Chondrocyte (in vitro differentiated cells): ENCODE measurements at regions not wholly inside any gene's neighbourhood (a gene's known extent, or its start where the extent isn't known, plus 50 kb on each side); places are given as distances from the start of the nearest gene placed in this dataset.

Experiments used
- DNase-seq: peaks from one replicate; pipeline ENCODE4 v3.0.0; 2021; ENCODE audit warnings: mixed read lengths, low spot score
- H3K27ac Mint-ChIP-seq: one replicate; pipeline ENCODE4 v1.8.0; 2021; ENCODE audit warnings: mild to moderate bottlenecking, moderate library complexity, mixed read lengths; ENCODE audit not compliant: unreplicated experiment
- H3K27me3 Mint-ChIP-seq: 2 replicates; pipeline ENCODE4 v1.8.0; 2021; ENCODE audit warnings: low read depth, mixed read lengths
- H3K36me3 Mint-ChIP-seq: 2 replicates; pipeline ENCODE4 v1.8.0; 2021; ENCODE audit warnings: low read depth, mixed read lengths
- H3K4me1 Mint-ChIP-seq: 2 replicates; pipeline ENCODE4 v1.8.0; 2021; ENCODE audit warnings: low read depth, mild to moderate bottlenecking, mixed read lengths
- H3K4me3 Mint-ChIP-seq: one replicate; pipeline ENCODE4 v1.8.0; 2021; ENCODE audit warnings: mild to moderate bottlenecking, moderate library complexity, mixed read lengths; ENCODE audit not compliant: unreplicated experiment
- H3K9me3 Mint-ChIP-seq: 2 replicates; pipeline ENCODE4 v1.8.0; 2021; ENCODE audit warnings: low read depth, mixed read lengths
- TF ChIP-seq, protein P1 (sequence below): fragments of 200-600 bp; sonication (generic); IDR thresholded peaks from 2 replicates; pipeline ENCODE4 v1.5.0; 2021; ENCODE audit warnings: antibody characterized with exemption, mild to moderate bottlenecking, moderate library complexity

DNA sequence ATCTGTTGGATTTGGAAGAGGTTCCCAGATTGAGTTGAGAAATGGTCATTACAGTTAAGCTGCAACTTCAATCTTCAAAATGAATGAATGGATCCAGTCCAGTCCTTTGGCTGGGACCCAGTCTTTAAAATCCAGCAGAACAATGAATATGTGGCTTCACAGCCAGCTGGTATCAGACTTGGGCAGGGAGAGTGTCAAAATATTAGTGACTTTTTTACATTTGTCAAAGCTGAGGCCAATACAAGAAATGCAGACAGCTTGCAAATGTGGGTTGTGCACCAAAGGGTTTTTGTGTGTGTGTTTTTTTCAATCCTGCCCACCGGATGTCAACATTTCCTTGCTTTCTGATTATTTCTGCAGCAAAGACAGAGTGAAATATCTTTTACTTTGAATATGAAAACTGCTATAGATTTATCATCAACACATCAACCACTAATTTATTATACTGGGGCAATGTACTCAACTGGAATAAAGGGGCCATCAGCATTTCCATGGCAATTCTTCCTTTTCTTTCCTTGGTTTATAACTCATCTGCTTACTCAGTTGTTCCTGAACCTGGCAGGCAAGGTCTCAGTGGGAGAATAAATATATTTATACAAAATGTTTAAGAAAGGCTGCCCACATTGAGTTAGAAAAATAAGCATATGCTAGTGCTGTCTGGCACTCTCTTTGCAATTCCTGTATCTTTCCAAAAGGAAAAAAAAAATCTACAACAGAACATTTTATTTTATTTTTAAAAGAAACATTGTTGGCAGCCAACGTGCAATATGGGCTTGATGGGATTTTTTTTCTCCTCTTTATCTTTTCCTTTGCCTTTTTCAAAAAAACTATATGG is 491.6 kb upstream of the C1orf87 start:
- TF ChIP-seq, protein P1, sequence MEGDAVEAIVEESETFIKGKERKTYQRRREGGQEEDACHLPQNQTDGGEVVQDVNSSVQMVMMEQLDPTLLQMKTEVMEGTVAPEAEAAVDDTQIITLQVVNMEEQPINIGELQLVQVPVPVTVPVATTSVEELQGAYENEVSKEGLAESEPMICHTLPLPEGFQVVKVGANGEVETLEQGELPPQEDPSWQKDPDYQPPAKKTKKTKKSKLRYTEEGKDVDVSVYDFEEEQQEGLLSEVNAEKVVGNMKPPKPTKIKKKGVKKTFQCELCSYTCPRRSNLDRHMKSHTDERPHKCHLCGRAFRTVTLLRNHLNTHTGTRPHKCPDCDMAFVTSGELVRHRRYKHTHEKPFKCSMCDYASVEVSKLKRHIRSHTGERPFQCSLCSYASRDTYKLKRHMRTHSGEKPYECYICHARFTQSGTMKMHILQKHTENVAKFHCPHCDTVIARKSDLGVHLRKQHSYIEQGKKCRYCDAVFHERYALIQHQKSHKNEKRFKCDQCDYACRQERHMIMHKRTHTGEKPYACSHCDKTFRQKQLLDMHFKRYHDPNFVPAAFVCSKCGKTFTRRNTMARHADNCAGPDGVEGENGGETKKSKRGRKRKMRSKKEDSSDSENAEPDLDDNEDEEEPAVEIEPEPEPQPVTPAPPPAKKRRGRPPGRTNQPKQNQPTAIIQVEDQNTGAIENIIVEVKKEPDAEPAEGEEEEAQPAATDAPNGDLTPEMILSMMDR, result peak; percentile 53
- no peaks in the 10 kb centered on the region for H3K27me3 Mint-ChIP-seq
- H3K27ac Mint-ChIP-seq, result peak overlapping the region; percentile 45
- no peak for DNase-seq
- no peak overlapping the region for H3K4me3 Mint-ChIP-seq
- peaks cover 2% of the 10 kb centered on the region for H3K9me3 Mint-ChIP-seq
- peaks cover 41% of the 10 kb centered on the region for H3K4me1 Mint-ChIP-seq
- H3K36me3 Mint-ChIP-seq, result no peaks in the 10 kb centered on the region

DNA sequence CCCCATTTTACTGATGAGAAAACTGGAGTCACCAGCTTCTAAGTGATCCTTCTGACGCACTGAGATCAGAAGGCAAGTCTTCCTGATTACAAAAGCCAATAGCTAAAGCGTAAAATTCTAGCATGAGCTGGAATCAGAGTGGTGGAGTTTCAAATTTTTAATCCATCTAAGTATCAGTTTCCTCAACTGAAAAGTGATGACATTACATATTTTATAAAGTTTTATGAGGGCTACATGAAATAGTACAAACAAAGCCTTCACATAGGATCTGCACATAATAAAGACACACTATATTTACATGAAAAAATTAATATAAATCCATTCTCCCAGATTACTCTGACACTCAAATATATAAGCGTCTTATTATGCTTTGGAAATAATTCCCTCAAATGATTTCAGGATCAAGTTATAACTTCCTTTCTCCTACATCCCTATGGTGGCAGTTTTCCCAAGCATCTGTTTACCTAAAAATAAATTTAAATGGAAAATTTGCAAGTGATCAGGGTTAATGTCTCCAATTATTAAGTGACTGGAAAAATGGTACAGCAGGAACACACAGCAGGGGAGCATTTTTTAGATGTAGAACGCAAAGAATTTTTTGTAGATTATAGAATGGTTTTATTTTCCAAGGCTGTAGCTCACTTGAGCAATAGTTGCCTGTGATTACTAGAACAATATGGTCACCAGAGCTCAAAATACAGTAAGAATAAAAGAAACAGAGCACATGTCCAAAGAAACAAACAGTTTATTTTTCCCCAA is 490.4 kb upstream of the C1orf87 start:
- Mint-ChIP-seq H3K36me3 (no peaks in the 10 kb centered on the region), H3K9me3 (no peaks in the 10 kb centered on the region), H3K4me3 (no peak overlapping the region), H3K27ac (no peak overlapping the region), H3K27me3 (no peaks in the 10 kb centered on the region), H3K4me1 (peaks cover 38% of the 10 kb centered on the region)
- DNase-seq, result no peak
- TF ChIP-seq, protein P1, result no peak

DNA sequence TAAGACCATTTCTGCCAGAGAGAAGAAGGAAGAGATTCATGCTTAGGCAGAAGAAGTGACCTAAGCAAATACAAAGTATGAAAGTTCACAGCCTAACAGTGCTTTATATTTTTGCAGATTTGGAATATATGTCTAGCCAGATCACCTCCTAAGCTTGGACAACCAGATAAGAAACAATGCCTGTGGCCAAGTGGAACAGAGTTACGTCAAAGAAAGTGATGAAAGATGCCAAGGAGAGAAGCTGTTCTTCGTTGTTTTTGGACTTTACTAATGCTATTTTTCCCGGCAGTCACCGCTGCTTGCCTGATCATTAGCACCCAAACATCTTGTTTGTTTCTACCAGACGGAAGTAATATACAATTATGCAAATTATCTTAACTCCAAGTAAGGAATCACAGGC is 489.2 kb upstream of the C1orf87 start:
- TF ChIP-seq, protein P1, result no peak
- H3K36me3 Mint-ChIP-seq, result no peaks in the 10 kb centered on the region
- DNase-seq, result no peak
- no peaks in the 10 kb centered on the region for H3K9me3 Mint-ChIP-seq
- H3K4me3 Mint-ChIP-seq, result no peak overlapping the region
- peaks cover 38% of the 10 kb centered on the region for H3K4me1 Mint-ChIP-seq
- no peak overlapping the region for H3K27ac Mint-ChIP-seq
- H3K27me3 Mint-ChIP-seq, result no peaks in the 10 kb centered on the region

DNA sequence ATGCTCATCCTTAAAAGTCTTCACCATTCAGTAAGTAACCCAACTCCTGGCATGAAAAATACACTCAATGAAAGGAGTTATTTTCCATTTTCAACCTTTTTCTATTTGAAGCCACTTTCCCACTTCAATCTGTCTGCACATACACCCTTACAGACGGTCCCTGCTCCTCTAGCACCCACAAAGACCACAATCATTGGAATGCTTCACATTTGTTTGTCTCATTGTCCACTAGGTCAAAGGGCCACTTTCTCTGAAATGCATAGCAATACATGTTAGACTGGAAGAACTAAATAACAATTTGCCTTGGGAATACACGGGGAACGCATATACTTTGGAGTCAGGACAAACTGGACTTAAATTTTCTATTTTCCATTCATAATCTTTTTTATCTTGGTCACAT is 487.1 kb upstream of the C1orf87 start:
- no peak overlapping the region for H3K27ac Mint-ChIP-seq
- no peaks in the 10 kb centered on the region for H3K36me3 Mint-ChIP-seq
- H3K27me3 Mint-ChIP-seq, result no peaks in the 10 kb centered on the region
- no peaks in the 10 kb centered on the region for H3K9me3 Mint-ChIP-seq
- no peak for DNase-seq
- H3K4me1 Mint-ChIP-seq, result peaks cover 30% of the 10 kb centered on the region
- H3K4me3 Mint-ChIP-seq, result no peak overlapping the region
- TF ChIP-seq, protein P1, result no peak

DNA sequence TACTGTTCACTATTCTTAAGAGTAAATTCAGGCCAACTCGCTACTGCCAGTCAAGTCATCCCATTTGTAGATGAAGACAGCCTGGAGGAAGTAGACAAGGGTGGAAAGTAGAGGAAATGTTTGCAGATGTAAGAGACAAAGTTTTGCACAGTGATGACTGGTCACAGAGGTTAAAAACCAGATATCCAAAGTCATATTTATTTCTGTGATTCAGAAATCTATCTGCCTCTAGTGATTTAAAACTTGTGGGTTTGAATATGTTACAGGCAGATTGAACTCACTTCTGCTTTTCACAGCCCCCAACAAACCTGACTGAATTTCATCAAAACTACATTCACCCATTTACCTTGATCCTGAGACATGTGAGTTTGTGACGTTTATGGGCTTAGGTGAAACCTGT is 484.7 kb upstream of the C1orf87 start:
- H3K4me3 Mint-ChIP-seq, result no peak overlapping the region
- no peaks in the 10 kb centered on the region for H3K36me3 Mint-ChIP-seq
- H3K27me3 Mint-ChIP-seq, result no peaks in the 10 kb centered on the region
- H3K27ac Mint-ChIP-seq, result no peak overlapping the region
- TF ChIP-seq, protein P1, result no peak
- no peak for DNase-seq
- H3K9me3 Mint-ChIP-seq, result no peaks in the 10 kb centered on the region
- peaks cover 7% of the 10 kb centered on the region for H3K4me1 Mint-ChIP-seq
